Ovary (tissue), 3 donors: ENCODE measurements at regions not wholly inside any gene's neighbourhood (a gene's known extent, or its start where the extent isn't known, plus 50 kb on each side); places are given as distances from the start of the nearest gene placed in this dataset.

Experiments
- CTCF ChIP-seq, 3 donors: fragments of 450-650 bp in 2 of 3; fragments of 200-600 bp in 1 of 3; IDR thresholded peaks; one replicate each; pipeline versions ENCODE4 v1.5.1 to v1.8.0; 2016 to 2022; ENCODE audit warnings: antibody characterized with exemption in 3 of 3, mild to moderate bottlenecking in 1 of 3
- EP300 ChIP-seq: sonication (generic); formaldehyde crosslinking; IDR thresholded peaks from one replicate; pipeline ENCODE4 v1.6.1; 2017; ENCODE audit warnings: antibody characterized with exemption
- POLR2A ChIP-seq: fragments of 450-650 bp; IDR thresholded peaks from one replicate; pipeline ENCODE4 v1.6.1; 2017; ENCODE audit warnings: antibody characterized with exemption, mild to moderate bottlenecking, moderate library complexity
- donor health status: DM: no; HTN: no; CAD: no.

GRCh38 chr9:85258823-85259370 is 482.9 kb downstream of the AGTPBP1 start:
- TF ChIP-seq CTCF (IDR thresholded peaks at IDR 0.05) (no peak), EP300 (no peak), POLR2A (no peak)
